Suprapubic skin (tissue), 4 donors: ENCODE measurements at regions not wholly inside any gene's neighbourhood (a gene's known extent, or its start where the extent isn't known, plus 50 kb on each side); places are given as distances from the start of the nearest gene placed in this dataset.

Source experiments
- CTCF ChIP-seq, 2 donors: fragments of 200-600 bp in 1 of 2; fragments of 450-650 bp in 1 of 2; sonication (generic) in 1 of 2; IDR thresholded peaks; one replicate each; pipeline ENCODE4 v1.5.1; 2016 to 2019; ENCODE audit warnings: antibody characterized with exemption in 2 of 2, mild to moderate bottlenecking in 1 of 2, moderate library complexity in 1 of 2
- POLR2A ChIP-seq, 2 donors: fragments of 450-650 bp; IDR thresholded peaks; one replicate each; pipeline ENCODE4 v1.6.1; 2017; ENCODE audit warnings: antibody characterized with exemption in 2 of 2, mild to moderate bottlenecking in 2 of 2, moderate library complexity in 2 of 2
- POLR2AphosphoS5 ChIP-seq, 3 donors: sonication (generic); formaldehyde crosslinking; IDR thresholded peaks; one replicate each; pipeline ENCODE4 v1.6.1; 2017; ENCODE audit warnings: antibody characterized with exemption in 3 of 3

GRCh38 chr21:38609580-38609979 lies 111.3 kb upstream of the ERG start:
- no peak for TF ChIP-seq CTCF (IDR thresholded peaks at IDR 0.05)
- no peak for TF ChIP-seq POLR2A (IDR thresholded peaks at IDR 0.05)
- TF ChIP-seq POLR2AphosphoS5 (IDR thresholded peaks at IDR 0.05), result no peak
